ENCODE measurements at regions not wholly inside any gene's neighbourhood (a gene's known extent, or its start where the extent isn't known, plus 50 kb on each side); places are given as distances from the start of the nearest gene placed in this dataset.

GRCh38 chr13:66222926-66223325 is 1007.2 kb downstream of the PCDH9 start:
- TF ChIP-seq POLR2AphosphoS5 (IDR thresholded peaks at IDR 0.05) (no peak), CTCF (IDR thresholded peaks at IDR 0.05) (no peak), POLR2A (IDR thresholded peaks at IDR 0.05) (no peak), EP300 (IDR thresholded peaks at IDR 0.05) (no peak)

Measured in gastroesophageal sphincter (tissue), 3 donors.